BLaER1 treated with 17β-estradiol and CSF1 and Interleukin-3, amounts not matched to agents 10 nM and 100 nM (cell line): ENCODE measurements at regions not wholly inside any gene's neighbourhood (a gene's known extent, or its start where the extent isn't known, plus 50 kb on each side); places are given as distances from the start of the nearest gene placed in this dataset.
A peak's percentile ranks its signal among the peaks of the same experiment; 100 is the strongest.

ENCODE experiments used
- H3K27ac ChIP-seq, 11 experiments: shearing (Covaris generic); formaldehyde crosslinking; 2 replicates each; pipeline ENCODE4 v1.8.1; 2022
- H3K27me3 ChIP-seq, 11 experiments: shearing (Covaris generic); formaldehyde crosslinking; 2 replicates each; pipeline ENCODE4 v1.8.1; 2022
- H3K36me3 ChIP-seq, 11 experiments: shearing (Covaris generic); formaldehyde crosslinking; 2 replicates each; pipeline ENCODE4 v1.8.1; 2022
- H3K4me1 ChIP-seq, 10 experiments: shearing (Covaris generic); formaldehyde crosslinking; 2 replicates each; pipeline ENCODE4 v1.8.1; 2022
- H3K4me2 ChIP-seq, 11 experiments: shearing (Covaris generic); formaldehyde crosslinking; 2 replicates each; pipeline ENCODE4 v1.8.1; 2022
- H3K4me3 ChIP-seq, 10 experiments: shearing (Covaris generic); formaldehyde crosslinking; 2 replicates each; pipeline ENCODE4 v1.8.1; 2022
- H3K9ac ChIP-seq, 11 experiments: shearing (Covaris generic); formaldehyde crosslinking; 2 replicates each; pipeline ENCODE4 v1.8.1; 2022
- H3K9me3 ChIP-seq, 11 experiments: shearing (Covaris generic); formaldehyde crosslinking; replicated peaks in 1 of 11; 2 replicates each; pipeline ENCODE4 v1.8.1; 2022
- H4K20me1 ChIP-seq, 11 experiments: shearing (Covaris generic); formaldehyde crosslinking; 2 replicates each; pipeline ENCODE4 v1.8.1; 2022
- Cebpa-rat ChIP-seq, 11 experiments: shearing (Covaris generic); IDR thresholded peaks; 2 replicates each; pipeline ENCODE4 v1.8.1; 2022

DNA sequence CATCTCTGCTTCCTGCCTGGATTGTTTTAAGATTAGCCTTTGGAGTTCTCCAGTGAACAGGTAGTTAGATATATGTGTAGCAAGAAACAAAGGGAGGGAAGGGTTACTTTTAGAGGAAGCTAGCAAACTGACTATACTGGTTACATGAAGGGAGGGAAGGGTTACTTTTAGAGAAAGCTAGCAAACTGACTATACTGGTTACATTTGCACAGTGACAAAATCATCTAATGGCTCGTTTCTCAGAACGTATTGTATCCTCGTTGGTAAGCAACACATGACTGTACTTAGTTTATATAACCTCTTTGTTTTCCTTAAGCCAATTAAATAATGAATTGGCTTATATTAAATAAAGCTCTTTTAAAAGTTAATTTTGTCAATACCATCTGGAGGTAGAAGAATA, 540.9 kb downstream of the EPM2A start:
- H3K4me1 ChIP-seq = no peaks in the 10 kb centered on the region
- no peak overlapping the region for H3K9ac ChIP-seq
- no peak overlapping the region for H3K4me2 ChIP-seq
- H4K20me1 ChIP-seq = no peaks in the 10 kb centered on the region
- H3K9me3 ChIP-seq = no peaks in the 10 kb centered on the region
- no peak overlapping the region for H3K4me3 ChIP-seq
- H3K27me3 ChIP-seq = no peaks in the 10 kb centered on the region
- H3K36me3 ChIP-seq = no peaks in the 10 kb centered on the region
- TF ChIP-seq Cebpa-rat (IDR thresholded peaks at IDR 0.05) = no peak
- no peak overlapping the region for H3K27ac ChIP-seq

DNA sequence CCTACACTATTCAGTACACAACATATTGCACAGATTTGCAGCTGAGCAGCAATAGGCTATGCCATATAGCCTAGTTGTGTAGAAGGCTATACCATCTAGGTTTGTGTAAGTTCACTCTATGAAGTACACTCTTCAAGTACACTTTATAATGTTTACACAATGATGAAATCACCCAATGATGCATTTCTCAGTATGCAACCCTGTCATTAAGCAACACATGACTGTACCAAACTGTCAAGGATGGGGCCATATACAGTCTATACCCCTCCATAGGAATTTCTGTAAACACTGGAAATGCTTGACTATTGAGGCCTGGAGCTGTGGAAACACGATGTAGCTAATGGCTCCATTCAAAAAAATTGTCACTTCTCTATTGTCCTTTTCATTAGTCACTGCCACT, 535.4 kb downstream of the EPM2A start:
- no peak overlapping the region for H3K27ac ChIP-seq
- H4K20me1 ChIP-seq = no peaks in the 10 kb centered on the region
- no peak overlapping the region for H3K4me3 ChIP-seq
- no peaks in the 10 kb centered on the region for H3K9me3 ChIP-seq
- no peaks in the 10 kb centered on the region for H3K4me1 ChIP-seq
- no peak overlapping the region for H3K9ac ChIP-seq
- H3K4me2 ChIP-seq = no peak overlapping the region
- no peaks in the 10 kb centered on the region for H3K27me3 ChIP-seq
- no peaks in the 10 kb centered on the region for H3K36me3 ChIP-seq
- TF ChIP-seq Cebpa-rat (IDR thresholded peaks at IDR 0.05) = no peak

DNA sequence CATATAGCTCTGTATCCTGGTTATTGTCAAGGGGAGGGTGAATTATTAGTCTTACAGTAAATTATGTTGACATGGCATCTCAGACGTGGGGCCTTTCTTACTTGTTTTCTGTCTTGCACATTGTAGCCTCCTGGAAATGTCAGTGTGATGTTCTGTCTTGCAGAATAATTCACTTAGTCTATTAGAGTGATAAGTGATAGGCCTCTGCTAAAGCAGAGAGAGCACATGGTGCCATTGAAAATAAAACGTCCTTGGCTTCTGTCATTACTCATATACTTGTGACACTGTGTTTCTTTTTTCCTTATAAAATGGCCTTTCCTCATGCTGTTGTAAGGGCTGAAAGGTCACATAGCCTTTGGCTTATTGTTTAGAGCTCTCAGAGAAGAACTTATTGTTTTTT, 531.0 kb downstream of the EPM2A start:
- Histone ChIP-seq H3K4me2 (no peak overlapping the region), H3K27ac (no peak overlapping the region), H3K9me3 (no peaks in the 10 kb centered on the region), H3K27me3 (no peaks in the 10 kb centered on the region), H3K4me1 (peaks cover 0 to 10% (median 0%) of the 10 kb centered on the region in 10 experiments; a peak in 3 of 20 replicates), H3K9ac (no peak overlapping the region), H3K36me3 (no peaks in the 10 kb centered on the region), H3K4me3 (no peak overlapping the region), H4K20me1 (no peaks in the 10 kb centered on the region)
- no peak for TF ChIP-seq Cebpa-rat (IDR thresholded peaks at IDR 0.05)

DNA sequence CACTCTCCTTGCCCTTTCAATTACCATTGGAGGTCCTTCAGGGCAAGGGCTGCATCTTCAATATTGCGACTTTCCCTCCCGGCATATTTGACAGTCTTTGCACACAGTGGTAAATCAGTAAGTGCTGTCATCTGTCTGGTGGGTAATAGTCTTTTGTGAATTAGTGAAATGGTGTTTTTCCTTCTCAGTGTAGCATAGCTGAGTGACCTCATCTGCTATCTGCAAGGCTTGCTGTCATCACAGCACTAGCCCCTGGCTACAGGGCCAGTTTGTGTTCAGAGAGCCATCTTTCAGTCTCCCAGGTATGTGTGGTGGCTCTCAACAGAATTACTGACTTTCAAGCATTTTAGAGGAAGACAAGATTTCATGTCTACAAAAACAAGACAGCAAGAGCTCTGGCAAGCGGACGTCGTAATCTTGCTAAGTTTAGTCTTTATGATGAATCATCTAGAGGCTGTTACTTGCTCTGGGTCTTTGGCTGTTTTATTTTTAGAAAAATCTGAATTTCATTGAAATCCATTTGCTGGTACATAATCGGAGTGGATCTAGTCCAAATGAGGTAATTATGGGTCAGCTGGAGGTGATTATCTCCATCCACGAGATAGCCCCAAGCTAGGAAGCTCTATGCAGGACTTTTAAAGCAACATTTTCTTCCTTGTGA, 528.9 kb downstream of the EPM2A start:
- no peak for TF ChIP-seq Cebpa-rat (IDR thresholded peaks at IDR 0.05)
- Histone ChIP-seq H3K36me3 (no peaks in the 10 kb centered on the region), H3K9me3 (no peaks in the 10 kb centered on the region), H3K4me1 (peaks cover 0 to 10% (median 0%) of the 10 kb centered on the region in 10 experiments; a peak in 3 of 20 replicates), H3K27me3 (no peaks in the 10 kb centered on the region), H4K20me1 (no peaks in the 10 kb centered on the region), H3K4me3 (no peak overlapping the region), H3K27ac (no peak overlapping the region), H3K9ac (no peak overlapping the region), H3K4me2 (peak overlapping the region in 3 of 11 experiments; percentile 3 to 9 (median 4); a peak in 1 of 22 replicates)

DNA sequence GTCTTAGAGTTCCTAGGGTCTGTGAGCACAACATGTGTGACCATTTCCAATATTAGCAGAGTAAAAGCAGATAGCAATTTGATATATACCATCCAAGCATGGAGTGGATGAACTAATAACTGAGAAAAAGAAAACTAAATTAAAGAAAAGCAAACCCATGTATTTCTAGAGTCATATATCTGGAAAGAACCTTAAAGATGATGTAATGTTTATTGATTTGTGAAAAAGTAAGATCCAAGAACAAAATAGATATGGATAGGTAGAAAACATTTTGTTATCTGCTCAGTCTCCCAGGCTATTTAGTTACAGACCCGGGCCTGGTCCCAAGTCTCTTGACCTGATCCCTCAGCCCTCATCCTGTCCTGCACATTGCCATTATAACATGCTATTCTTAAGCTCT, 526.8 kb downstream of the EPM2A start:
- Histone ChIP-seq H3K4me2 (no peak overlapping the region), H3K36me3 (no peaks in the 10 kb centered on the region), H3K27ac (no peak overlapping the region), H3K27me3 (no peaks in the 10 kb centered on the region), H4K20me1 (no peaks in the 10 kb centered on the region), H3K4me1 (peaks cover 0 to 10% (median 1%) of the 10 kb centered on the region in 10 experiments; a peak in 5 of 20 replicates), H3K9me3 (no peaks in the 10 kb centered on the region), H3K4me3 (no peak overlapping the region), H3K9ac (no peak overlapping the region)
- no peak for TF ChIP-seq Cebpa-rat (IDR thresholded peaks at IDR 0.05)

DNA sequence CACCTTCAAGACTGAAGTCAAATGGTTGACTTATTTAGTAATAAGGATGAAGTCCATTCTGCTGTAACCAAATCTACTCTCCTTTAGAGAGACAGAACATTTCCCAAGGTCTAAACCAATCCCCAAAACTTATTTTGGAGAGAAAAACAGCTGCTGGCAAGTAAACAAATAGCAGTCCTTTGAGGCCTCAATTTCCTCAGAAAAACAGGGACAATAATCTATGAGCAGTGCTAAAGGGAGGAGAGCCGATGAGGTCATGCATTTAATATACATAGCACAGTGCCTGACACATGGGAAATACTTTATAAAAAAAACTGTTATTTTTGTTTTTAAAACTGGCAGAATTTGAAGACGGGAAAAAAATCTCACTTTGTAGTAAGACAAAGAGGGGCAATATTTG, 526.0 kb downstream of the EPM2A start:
- H3K4me3 ChIP-seq = no peak overlapping the region
- peaks cover 0 to 10% (median 1%) of the 10 kb centered on the region in 10 experiments; a peak in 5 of 20 replicates for H3K4me1 ChIP-seq
- H3K9me3 ChIP-seq = no peaks in the 10 kb centered on the region
- no peaks in the 10 kb centered on the region for H3K27me3 ChIP-seq
- no peak for TF ChIP-seq Cebpa-rat (IDR thresholded peaks at IDR 0.05)
- H4K20me1 ChIP-seq = no peaks in the 10 kb centered on the region
- H3K9ac ChIP-seq = no peak overlapping the region
- H3K27ac ChIP-seq = no peak overlapping the region
- H3K36me3 ChIP-seq = no peaks in the 10 kb centered on the region
- no peak overlapping the region for H3K4me2 ChIP-seq

DNA sequence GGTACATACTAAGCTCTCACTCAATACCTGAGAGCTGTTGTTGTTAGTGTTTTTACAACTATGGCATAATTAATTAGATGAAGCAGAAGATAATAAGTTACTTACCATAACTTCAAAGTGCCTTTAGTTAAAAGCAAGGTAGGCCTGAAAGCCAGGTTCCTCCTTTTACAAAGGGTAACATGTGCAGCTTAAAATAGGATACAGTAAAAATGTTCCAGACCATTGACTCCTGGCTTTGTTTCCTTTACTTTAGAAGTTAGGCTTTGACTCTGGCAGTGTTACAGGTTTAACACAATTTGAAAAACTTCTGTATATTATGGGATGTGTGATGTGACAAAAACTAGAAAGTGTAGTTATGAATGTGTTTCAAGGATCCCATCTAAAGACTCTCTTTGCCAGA, 522.5 kb downstream of the EPM2A start:
- Histone ChIP-seq H3K4me3 (no peak overlapping the region), H3K9ac (no peak overlapping the region), H3K4me2 (no peak overlapping the region; a peak in 1 of 22 replicates), H3K36me3 (no peaks in the 10 kb centered on the region), H3K4me1 (peaks cover 0 to 3% (median 0%) of the 10 kb centered on the region in 10 experiments; a peak in 2 of 20 replicates), H4K20me1 (no peaks in the 10 kb centered on the region), H3K27ac (no peak overlapping the region), H3K9me3 (no peaks in the 10 kb centered on the region), H3K27me3 (no peaks in the 10 kb centered on the region)
- TF ChIP-seq Cebpa-rat (IDR thresholded peaks at IDR 0.05) = no peak

DNA sequence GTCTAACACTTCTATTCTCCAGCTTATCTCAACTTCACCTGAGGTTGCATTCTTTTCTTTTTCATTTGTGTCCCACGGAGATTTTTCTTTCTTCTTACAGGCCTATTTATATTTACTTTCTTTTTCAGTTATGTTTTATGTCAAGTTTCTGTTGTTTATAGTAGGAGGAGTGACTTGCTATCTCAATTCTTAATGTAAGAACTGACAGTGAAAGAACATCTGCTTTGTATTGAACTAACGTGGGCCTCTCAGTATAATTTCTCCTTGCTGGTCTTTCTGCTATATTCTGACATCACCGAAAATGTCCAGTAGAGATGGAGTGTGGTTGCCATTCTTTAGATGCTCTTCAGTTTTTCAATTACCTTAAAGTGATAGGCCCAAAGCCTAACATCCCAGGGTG, 521.7 kb downstream of the EPM2A start:
- H3K27ac ChIP-seq = no peak overlapping the region

DNA sequence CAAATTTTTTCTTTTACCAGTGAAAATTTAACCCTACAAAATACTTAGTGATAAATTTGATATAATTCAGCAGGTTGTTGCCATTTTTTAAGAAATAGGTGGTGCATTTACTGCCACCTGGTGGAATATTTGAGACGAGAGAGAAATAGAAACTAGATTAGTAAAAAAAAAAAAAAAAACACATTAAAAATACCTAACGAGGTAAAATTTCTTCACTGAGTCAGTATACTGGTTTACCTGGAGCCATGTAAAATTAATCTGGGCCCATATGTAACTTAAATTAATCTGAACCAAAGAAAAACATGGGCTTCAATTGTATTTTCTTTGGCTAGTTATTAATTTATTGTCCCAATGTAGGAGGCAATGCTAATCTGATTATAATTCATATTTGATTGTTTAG, 520.8 kb downstream of the EPM2A start:
- H3K4me2 ChIP-seq = no peak overlapping the region

More for the DNA sequence above, 521.7 kb downstream of the EPM2A start:
- Histone ChIP-seq H3K4me2 (no peak overlapping the region), H3K9me3 (no peaks in the 10 kb centered on the region), H3K4me1 (peaks cover 0 to 3% (median 0%) of the 10 kb centered on the region in 10 experiments; a peak in 2 of 20 replicates), H3K36me3 (no peaks in the 10 kb centered on the region), H4K20me1 (no peaks in the 10 kb centered on the region), H3K4me3 (no peak overlapping the region), H3K27me3 (no peaks in the 10 kb centered on the region), H3K9ac (no peak overlapping the region)
- TF ChIP-seq Cebpa-rat (IDR thresholded peaks at IDR 0.05) = no peak

DNA sequence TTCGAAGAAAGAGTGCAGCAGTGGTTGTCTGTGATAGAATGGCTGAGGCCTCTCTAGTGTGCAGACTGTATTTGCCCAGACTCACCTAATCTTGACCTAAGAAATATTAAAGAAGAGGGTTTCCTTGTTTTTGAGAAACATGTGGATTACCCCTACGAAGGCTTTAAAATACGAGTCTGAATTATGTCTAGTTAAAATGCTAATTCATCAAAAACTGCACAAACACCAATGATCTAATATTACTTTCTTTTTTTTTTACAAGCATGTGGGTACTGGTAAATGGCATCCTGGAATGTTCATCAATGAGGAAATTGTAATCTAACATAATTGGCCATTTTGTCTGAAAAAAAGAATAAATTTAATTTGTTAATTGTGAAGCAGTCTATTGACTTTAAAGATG, 510.9 kb downstream of the EPM2A start:
- TF ChIP-seq Cebpa-rat (IDR thresholded peaks at IDR 0.05) = no peak
- Histone ChIP-seq H3K9ac (no peak overlapping the region), H4K20me1 (no peaks in the 10 kb centered on the region), H3K27me3 (no peaks in the 10 kb centered on the region), H3K9me3 (no peaks in the 10 kb centered on the region), H3K4me2 (no peak overlapping the region), H3K4me1 (no peaks in the 10 kb centered on the region), H3K36me3 (no peaks in the 10 kb centered on the region), H3K27ac (no peak overlapping the region), H3K4me3 (no peak overlapping the region)

More for the DNA sequence above, 520.8 kb downstream of the EPM2A start:
- Histone ChIP-seq H3K9me3 (no peaks in the 10 kb centered on the region), H3K4me3 (no peak overlapping the region), H3K9ac (no peak overlapping the region), H3K27ac (no peak overlapping the region), H3K4me1 (peaks cover 0 to 3% (median 0%) of the 10 kb centered on the region in 10 experiments; a peak in 2 of 20 replicates), H4K20me1 (no peaks in the 10 kb centered on the region), H3K27me3 (no peaks in the 10 kb centered on the region), H3K36me3 (no peaks in the 10 kb centered on the region)
- TF ChIP-seq Cebpa-rat (IDR thresholded peaks at IDR 0.05) = no peak
